GM10266 (cell line): ENCODE measurements at regions not wholly inside any gene's neighbourhood (a gene's known extent, or its start where the extent isn't known, plus 50 kb on each side); places are given as distances from the start of the nearest gene placed in this dataset.
A peak's percentile ranks its signal among the peaks of the same experiment; 100 is the strongest.

Source experiments
- DNase-seq: peaks from one replicate; pipeline ENCODE4 v3.0.0; 2012; ENCODE audit errors: extremely low spot score
- CTCF ChIP-seq: IDR thresholded peaks from 2 replicates; pipeline ENCODE4 v1.5.1; 2012; ENCODE audit warnings: mild to moderate bottlenecking, low read depth; ENCODE audit not compliant: control insufficient read depth, insufficient read depth; ENCODE audit errors: missing control alignments

- no peak for TF ChIP-seq CTCF
- DNase-seq = no peak
Measured at GRCh38 chr6:6405031-6405430, 84.6 kb upstream of the F13A1 start.

- TF ChIP-seq CTCF = no peak
- DNase-seq = no peak
Measured at GRCh38 chr6:6405997-6406714, 85.7 kb upstream of the F13A1 start.

GRCh38 chr6:6406715-6407070 lies 86.2 kb upstream of the F13A1 start:
- no peak for DNase-seq
- TF ChIP-seq CTCF = no peak

- DNase-seq = peak; percentile 56
- TF ChIP-seq CTCF = no peak
Measured at GRCh38 chr6:6407071-6407741, 86.7 kb upstream of the F13A1 start.

GRCh38 chr6:6409397-6410030 lies 89.1 kb upstream of the F13A1 start:
- TF ChIP-seq CTCF = no peak
- no peak for DNase-seq

GRCh38 chr6:6411115-6411514 lies 90.7 kb upstream of the F13A1 start:
- TF ChIP-seq CTCF = no peak
- no peak for DNase-seq

- DNase-seq = no peak
- no peak for TF ChIP-seq CTCF
Measured at GRCh38 chr6:6412221-6412620, 91.8 kb upstream of the F13A1 start.
